HCT116 (cell line): ENCODE measurements at regions not wholly inside any gene's neighbourhood (a gene's known extent, or its start where the extent isn't known, plus 50 kb on each side); places are given as distances from the start of the nearest gene placed in this dataset.

ENCODE experiments used
- ATAC-seq: fragments of 200-7000 bp; cut with Tn5 transposase; 2 replicates; pipeline ENCODE4 v1.9.1; 2020; ENCODE audit warnings: mild to moderate bottlenecking, moderate library complexity
- BruUV-seq: library from RNA; stranded (reverse); fragments of 400-500 nt; replicated peaks from 2 replicates; lab custom pipeline; 2021; lab: Mats Ljungman, UMichigan
- CTCF ChIA-PET: fragments of 300-600 bp; sonication (Branson Sonifier 250); formaldehyde crosslinking; loops from one replicate; lab custom pipeline; 2021; ENCODE audit warnings: antibody characterized with exemption; lab: Charles Lee
- POLR2A ChIA-PET: fragments of 300-600, 350-600 bp; sonication (Branson Sonifier 250); formaldehyde crosslinking; loops from one replicate; lab custom pipeline; 2021; ENCODE audit warnings: antibody characterized with exemption; lab: Charles Lee
- RAD21 ChIA-PET, 2 experiments: fragments of 300-600 bp; sonication (Branson Sonifier 250); formaldehyde crosslinking; loops; one replicate each; lab custom pipeline; 2023; ENCODE audit warnings: low total read pairs in 2 of 2; ENCODE audit not compliant: uncharacterized antibody in 2 of 2, unreplicated experiment in 2 of 2, low non-redundant PET in 1 of 2; lab: Charles Lee
- DNase-seq: peaks from one replicate; pipeline ENCODE4 v3.0.0-alpha.2; 2010; ENCODE audit warnings: low read depth, low spot score
- H2AFZ ChIP-seq: fragments of 200-600 bp; shearing (Covaris generic), sonication (generic); 2 replicates; pipeline ENCODE4 v1.6.1; 2017; ENCODE audit warnings: low read depth, mixed run types, mixed read lengths, antibody characterized with exemption, low read length; ENCODE audit not compliant: poor library complexity, severe bottlenecking
- H3K27ac ChIP-seq: 2 replicates; pipeline ENCODE4 v1.5.1; 2012; ENCODE audit warnings: low read depth, low read length
- H3K27me3 ChIP-seq: fragments of 200-600 bp; sonication (generic); 2 replicates; pipeline ENCODE4 v1.6.1; 2016; ENCODE audit warnings: mixed run types, low read length, mixed read lengths; ENCODE audit not compliant: insufficient read depth
- H3K36me3 ChIP-seq, 2 experiments: fragments of 200-500 bp in 1 of 2; fragments of 200-600 bp in 1 of 2; sonication (Bioruptor generic) in 1 of 2; sonication (generic) in 1 of 2; 2 replicates each; pipeline versions ENCODE4 v1.5.1 to v1.6.1; 2014 to 2016; ENCODE audit warnings: low read length in 2 of 2, inconsistent platforms in 1 of 2, mixed read lengths in 1 of 2, mixed run types in 1 of 2; ENCODE audit not compliant: insufficient read depth in 2 of 2, control insufficient read depth in 1 of 2
- H3K4me1 ChIP-seq, 2 experiments: fragments of 200-600 bp in 1 of 2; sonication (generic) in 1 of 2; 2 replicates each; pipeline versions ENCODE4 v1.5.1 to v1.6.1; 2012 to 2017; ENCODE audit warnings: low read length in 2 of 2, inconsistent platforms in 1 of 2, mild to moderate bottlenecking in 1 of 2, mixed read lengths in 1 of 2, mixed run types in 1 of 2, moderate library complexity in 1 of 2; ENCODE audit not compliant: insufficient read depth in 2 of 2, control insufficient read depth in 1 of 2
- H3K4me2 ChIP-seq: fragments of 200-600 bp; sonication (generic); 2 replicates; pipeline ENCODE4 v1.6.1; 2017; ENCODE audit warnings: mixed run types, low read length, mixed read lengths
- H3K4me3 ChIP-seq, 2 experiments: fragments of 200-600 bp in 1 of 2; sonication (generic) in 1 of 2; replicated peaks in 1 of 2; 2 replicates each; pipeline ENCODE4 v1.5.1; 2011 to 2016; ENCODE audit warnings: low read length in 2 of 2, control low read depth in 1 of 2, low read depth in 1 of 2, mild to moderate bottlenecking in 1 of 2, mixed read lengths in 1 of 2, mixed run types in 1 of 2
- H3K79me2 ChIP-seq: fragments of 200-600 bp; sonication (generic); 2 replicates; pipeline ENCODE4 v1.6.1; 2017; ENCODE audit warnings: mild to moderate bottlenecking, mixed run types, low read length, moderate library complexity, mixed read lengths; ENCODE audit not compliant: insufficient read depth
- H3K9ac ChIP-seq: fragments of 200-600 bp; sonication (generic); 2 replicates; pipeline ENCODE4 v1.6.1; 2016; ENCODE audit warnings: low read length, mixed read lengths
- H3K9me2 ChIP-seq: fragments of 200-600 bp; sonication (generic), shearing (Covaris generic); 2 replicates; pipeline ENCODE4 v1.6.1; 2017; ENCODE audit warnings: mixed run types, mild to moderate bottlenecking, moderate library complexity; ENCODE audit not compliant: insufficient read depth
- H3K9me3 ChIP-seq, 2 experiments: fragments of 200-500 bp in 1 of 2; fragments of 200-600 bp in 1 of 2; sonication (Bioruptor generic) in 1 of 2; sonication (generic) in 1 of 2; 2 replicates each; pipeline ENCODE4 v1.6.1; 2014 to 2017; ENCODE audit warnings: low read length in 2 of 2, mixed read lengths in 2 of 2, inconsistent platforms in 1 of 2, low read depth in 1 of 2, mild to moderate bottlenecking in 1 of 2, mixed run types in 1 of 2, moderate library complexity in 1 of 2; ENCODE audit not compliant: control insufficient read depth in 1 of 2, insufficient read depth in 1 of 2
- H4K20me1 ChIP-seq: fragments of 200-600 bp; sonication (generic), shearing (Covaris generic); 2 replicates; pipeline ENCODE4 v1.6.1; 2017; ENCODE audit warnings: mixed run types, mild to moderate bottlenecking, moderate library complexity; ENCODE audit not compliant: insufficient read depth
- ATF3 ChIP-seq: IDR thresholded peaks from 2 replicates; pipeline ENCODE4 v1.6.1; 2012
- CEBPB ChIP-seq: IDR thresholded peaks from 2 replicates; pipeline ENCODE4 v1.6.1; 2012; ENCODE audit warnings: low read depth
- EGR1 ChIP-seq: IDR thresholded peaks from 2 replicates; pipeline ENCODE4 v1.6.1; 2012; ENCODE audit warnings: low read depth
- EZH2 ChIP-seq: fragments of 200-600 bp; sonication (generic); IDR thresholded peaks from 2 replicates; pipeline ENCODE4 v1.6.1; 2017; ENCODE audit warnings: antibody characterized with exemption, mixed run types
- FOSL1 ChIP-seq: IDR thresholded peaks from 2 replicates; pipeline ENCODE4 v1.6.1; 2012; ENCODE audit warnings: low read depth
- JUND ChIP-seq: IDR thresholded peaks from 2 replicates; pipeline ENCODE4 v1.6.1; 2012
- MAX ChIP-seq: IDR thresholded peaks from 2 replicates; pipeline ENCODE4 v1.6.1; 2012
- POLR2A ChIP-seq: IDR thresholded peaks from 2 replicates; pipeline ENCODE4 v1.7.0; 2011; ENCODE audit warnings: borderline replicate concordance; ENCODE audit not compliant: insufficient read depth, insufficient read length; ENCODE audit errors: extremely low read depth
- RAD21 ChIP-seq: IDR thresholded peaks from 2 replicates; pipeline ENCODE4 v1.6.1; 2012; ENCODE audit warnings: low read depth, mild to moderate bottlenecking
- TCF7L2 ChIP-seq: IDR thresholded peaks from 2 replicates; pipeline ENCODE4 v1.7.0; 2011; ENCODE audit warnings: borderline replicate concordance, inconsistent platforms; ENCODE audit not compliant: insufficient read depth, insufficient read length; ENCODE audit errors: extremely low read depth
- ZBTB33 ChIP-seq: IDR thresholded peaks from 2 replicates; pipeline ENCODE4 v1.6.1; 2011; ENCODE audit warnings: mild to moderate bottlenecking, low read length, moderate library complexity; ENCODE audit not compliant: insufficient replicate concordance; ENCODE audit errors: extremely low read depth
- ZNF274 ChIP-seq: fragments of 200-500 bp; sonication (Bioruptor generic); IDR thresholded peaks from 2 replicates; pipeline ENCODE4 v1.6.1; 2014; ENCODE audit warnings: mild to moderate bottlenecking, low read depth, low read length, inconsistent platforms
- intact Hi-C: fragments of 100-400 bp; cut with micrococcal nuclease; formaldehyde crosslinking; loops from 2 replicates; pipeline ENCODE4 v1.10.0; 2022

GRCh38 chrX:122555925-122556324, 628.2 kb upstream of the GRIA3 start:
- H3K9me2 ChIP-seq = no peaks in the 10 kb centered on the region
- intact Hi-C loops = no loop called here
- no peak overlapping the region for H2AFZ ChIP-seq
- H4K20me1 ChIP-seq = no peaks in the 10 kb centered on the region
- H3K9ac ChIP-seq = no peak overlapping the region
- ATAC-seq (no peak), DNase-seq (no peak)
- ChIA-PET RAD21 (no interaction called here), POLR2A (no interaction called here), CTCF (no interaction called here)
- no peaks in the 10 kb centered on the region for H3K27me3 ChIP-seq
- no peaks in the 10 kb centered on the region for H3K36me3 ChIP-seq
- BruUV-seq = no TSS peak
- no peak overlapping the region for H3K4me3 ChIP-seq
- no peaks in the 10 kb centered on the region for H3K9me3 ChIP-seq
- H3K79me2 ChIP-seq = no peaks in the 10 kb centered on the region
- no peaks in the 10 kb centered on the region for H3K4me1 ChIP-seq
- no peak for TF ChIP-seq TCF7L2
- TF ChIP-seq ZNF274 = no peak
- TF ChIP-seq RAD21 = no peak
- no peak for TF ChIP-seq FOSL1
- TF ChIP-seq JUND = no peak
- TF ChIP-seq POLR2A = no peak
- TF ChIP-seq ATF3 = no peak
- H3K4me2 ChIP-seq = no peak overlapping the region
- H3K27ac ChIP-seq = no peak overlapping the region

GRCh38 chrX:122565952-122566351, 618.1 kb upstream of the GRIA3 start:
- RAD21 ChIA-PET = no interaction called here
- no peaks in the 10 kb centered on the region for H3K27me3 ChIP-seq
- H3K27ac ChIP-seq = no peak overlapping the region
- H3K9me3 ChIP-seq = no peaks in the 10 kb centered on the region
- no peak overlapping the region for H3K4me2 ChIP-seq
- BruUV-seq = no TSS peak
- 0 out of 2 replicates have a peak, but pooled peaks have one; percentile 10 for TF ChIP-seq JUND
- TF ChIP-seq CEBPB = no peak
- TF ChIP-seq MAX = no peak
- TF ChIP-seq EGR1 = no peak
- TF ChIP-seq EZH2 = no peak
- no peak for TF ChIP-seq ZBTB33
- TF ChIP-seq, all 23 proteins: peak for 1
- no peak overlapping the region for H3K9ac ChIP-seq
- ChIA-PET CTCF (no interaction called here), POLR2A (no interaction called here)
- no peak overlapping the region for H3K4me3 ChIP-seq
- no peaks in the 10 kb centered on the region for H3K9me2 ChIP-seq
- no peaks in the 10 kb centered on the region for H4K20me1 ChIP-seq
- H3K36me3 ChIP-seq = no peaks in the 10 kb centered on the region
- ATAC-seq (peak; percentile 55; the same call in 1 of the 2 replicates), DNase-seq (peak; percentile 7)
- no peaks in the 10 kb centered on the region for H3K4me1 ChIP-seq
- no peaks in the 10 kb centered on the region for H3K79me2 ChIP-seq
- no peak overlapping the region for H2AFZ ChIP-seq
- intact Hi-C loops = no loop called here
